ENCODE measurements at regions not wholly inside any gene's neighbourhood (a gene's known extent, or its start where the extent isn't known, plus 50 kb on each side); places are given as distances from the start of the nearest gene placed in this dataset.

- TF ChIP-seq, protein P1, sequence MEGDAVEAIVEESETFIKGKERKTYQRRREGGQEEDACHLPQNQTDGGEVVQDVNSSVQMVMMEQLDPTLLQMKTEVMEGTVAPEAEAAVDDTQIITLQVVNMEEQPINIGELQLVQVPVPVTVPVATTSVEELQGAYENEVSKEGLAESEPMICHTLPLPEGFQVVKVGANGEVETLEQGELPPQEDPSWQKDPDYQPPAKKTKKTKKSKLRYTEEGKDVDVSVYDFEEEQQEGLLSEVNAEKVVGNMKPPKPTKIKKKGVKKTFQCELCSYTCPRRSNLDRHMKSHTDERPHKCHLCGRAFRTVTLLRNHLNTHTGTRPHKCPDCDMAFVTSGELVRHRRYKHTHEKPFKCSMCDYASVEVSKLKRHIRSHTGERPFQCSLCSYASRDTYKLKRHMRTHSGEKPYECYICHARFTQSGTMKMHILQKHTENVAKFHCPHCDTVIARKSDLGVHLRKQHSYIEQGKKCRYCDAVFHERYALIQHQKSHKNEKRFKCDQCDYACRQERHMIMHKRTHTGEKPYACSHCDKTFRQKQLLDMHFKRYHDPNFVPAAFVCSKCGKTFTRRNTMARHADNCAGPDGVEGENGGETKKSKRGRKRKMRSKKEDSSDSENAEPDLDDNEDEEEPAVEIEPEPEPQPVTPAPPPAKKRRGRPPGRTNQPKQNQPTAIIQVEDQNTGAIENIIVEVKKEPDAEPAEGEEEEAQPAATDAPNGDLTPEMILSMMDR (IDR thresholded peaks at IDR 0.05) = no peak
- TF ChIP-seq POLR2A (IDR thresholded peaks at IDR 0.05) = no peak
These were observed 51.3 kb upstream of the SP3 start for GRCh38 chr2:174016447-174016846.
